GM18508 (cell line): ENCODE measurements at regions not wholly inside any gene's neighbourhood (a gene's known extent, or its start where the extent isn't known, plus 50 kb on each side); places are given as distances from the start of the nearest gene placed in this dataset.
"Not testable (repeated sequence)": the region's sequence is repeated elsewhere in the genome, so short reads cannot be mapped to it uniquely, and the experiment has no call there.

Experiments
- ATAC-seq: cut with Tn5 transposase; IDR thresholded peaks from one replicate; pipeline ENCODE4 v1.9.1; 2021; ENCODE audit warnings: moderate number of reproducible peaks; ENCODE audit not compliant: insufficient read depth, unreplicated experiment

DNA sequence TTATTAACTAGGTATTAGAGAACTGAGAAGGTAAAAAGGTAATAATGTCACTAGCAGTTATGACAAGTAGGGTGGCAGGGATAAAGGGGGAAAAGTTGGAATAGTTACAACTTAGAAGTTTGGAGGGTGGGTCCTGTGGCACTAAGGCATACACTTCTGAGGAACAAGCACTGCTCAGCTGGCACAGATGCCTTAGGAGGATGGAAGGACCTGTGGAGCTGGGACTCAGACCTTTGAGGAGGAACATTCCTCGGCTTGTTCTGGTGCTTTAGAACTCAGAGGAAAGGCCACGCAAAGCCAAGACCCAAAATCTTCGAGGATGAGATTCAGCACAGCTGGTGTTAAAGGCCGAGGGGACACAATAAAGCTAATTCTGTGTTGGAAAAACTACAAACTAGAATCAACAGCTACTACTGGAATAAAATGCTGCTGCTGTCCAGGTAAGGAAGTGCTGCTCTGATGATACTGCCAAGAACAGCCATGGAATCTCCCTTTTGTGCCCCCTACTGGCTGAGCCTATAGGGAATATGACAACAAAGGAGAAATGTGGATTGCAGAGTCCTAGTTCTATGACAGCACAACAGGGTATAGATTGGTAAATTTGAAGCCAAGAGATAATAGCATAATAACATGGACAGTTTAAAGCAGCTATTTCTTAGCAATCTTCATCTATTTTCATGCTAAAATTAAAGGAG, 126.7 kb downstream of the SLC25A46 start:
- peak; percentile 76 for ATAC-seq

DNA sequence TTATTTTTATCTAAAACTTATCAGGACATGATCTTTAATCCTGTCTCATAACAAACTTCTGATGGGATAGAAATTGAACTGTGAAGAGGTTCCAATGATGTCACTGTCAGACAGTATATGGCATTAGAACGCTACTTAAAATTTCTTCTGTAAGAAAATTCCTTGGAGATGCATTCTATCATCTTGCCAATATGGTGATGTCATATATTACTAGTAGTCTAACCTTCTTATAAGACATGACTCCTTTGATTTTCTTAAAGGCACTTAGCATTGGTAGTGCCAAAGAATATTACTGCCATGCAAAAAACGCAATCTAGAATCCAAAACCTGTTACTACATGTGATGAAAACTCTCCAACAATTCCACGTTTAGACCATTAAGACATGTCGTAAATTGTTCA, 131.1 kb downstream of the SLC25A46 start:
- ATAC-seq = no peak

DNA sequence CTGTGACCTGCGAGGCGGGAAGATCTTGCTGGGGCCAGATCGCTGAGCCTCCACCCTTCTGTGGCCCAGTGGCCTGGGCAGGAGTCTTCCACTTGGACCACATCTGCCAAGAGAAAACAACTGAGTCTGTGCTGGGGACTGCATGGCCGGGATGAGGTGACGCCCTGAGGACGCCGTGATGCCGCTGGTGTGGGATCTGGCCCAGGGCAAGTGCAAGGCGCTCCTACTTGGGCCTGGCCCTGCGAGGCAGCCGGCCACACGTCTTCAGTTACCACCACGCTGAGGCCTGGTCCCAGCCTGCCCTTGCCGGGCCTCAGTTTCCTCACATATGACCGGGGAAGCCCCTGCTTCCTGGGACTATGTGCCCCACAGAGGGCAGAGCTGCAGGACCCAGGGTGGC, 133.4 kb downstream of the SLC25A46 start:
- ATAC-seq = no peak

- ATAC-seq = no peak
Measured at GRCh38 chr5:110872963-110873362, 134.2 kb downstream of the SLC25A46 start.

- no peak for ATAC-seq
Measured at GRCh38 chr5:110873773-110874437, 135.1 kb downstream of the SLC25A46 start.

DNA sequence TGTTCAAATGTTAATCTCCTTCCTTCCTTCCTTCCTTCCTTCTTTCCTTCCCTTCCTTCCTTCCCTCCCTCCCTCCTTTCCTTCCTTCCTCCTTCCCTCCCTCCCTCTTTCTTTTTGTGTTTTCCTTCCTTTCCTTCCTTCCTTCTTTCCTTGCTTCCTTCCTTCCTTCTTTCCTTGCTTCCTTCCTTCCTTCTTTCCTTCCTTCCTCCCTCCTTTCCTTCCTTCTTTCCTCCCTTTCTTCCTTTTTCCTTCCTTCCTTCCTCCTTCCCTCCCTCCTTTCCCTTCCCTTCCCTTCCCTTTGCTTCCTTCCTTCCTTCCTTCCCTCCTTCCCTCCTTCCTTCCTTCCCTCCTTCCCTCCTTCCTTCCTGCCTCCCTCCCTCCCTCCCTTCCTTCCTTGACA, 136.3 kb downstream of the SLC25A46 start:
- not testable (repeated sequence) for ATAC-seq

- no peak for ATAC-seq
Measured at GRCh38 chr5:110878115-110878514, 139.3 kb downstream of the SLC25A46 start.

DNA sequence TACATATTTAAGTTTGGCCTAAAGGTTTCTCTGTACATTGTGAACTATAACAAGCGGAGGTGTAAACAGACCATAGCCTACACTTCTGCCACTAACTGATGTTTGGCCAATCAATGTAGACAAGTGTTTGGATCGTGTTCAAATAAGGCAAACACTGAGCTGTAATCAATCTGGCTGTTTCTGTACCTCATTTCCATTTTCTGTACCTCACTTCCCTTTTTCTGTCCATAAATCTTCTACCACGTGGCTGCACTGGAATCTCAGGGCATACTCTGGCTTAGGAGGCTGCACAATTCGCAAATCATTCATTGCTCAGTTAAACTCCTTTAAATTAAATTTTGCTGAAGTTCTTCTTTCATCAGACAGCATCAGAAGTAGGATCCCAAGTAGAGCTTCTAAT, 140.9 kb downstream of the SLC25A46 start:
- ATAC-seq = no peak

GRCh38 chr5:110880413-110880812, 141.6 kb downstream of the SLC25A46 start:
- no peak for ATAC-seq

DNA sequence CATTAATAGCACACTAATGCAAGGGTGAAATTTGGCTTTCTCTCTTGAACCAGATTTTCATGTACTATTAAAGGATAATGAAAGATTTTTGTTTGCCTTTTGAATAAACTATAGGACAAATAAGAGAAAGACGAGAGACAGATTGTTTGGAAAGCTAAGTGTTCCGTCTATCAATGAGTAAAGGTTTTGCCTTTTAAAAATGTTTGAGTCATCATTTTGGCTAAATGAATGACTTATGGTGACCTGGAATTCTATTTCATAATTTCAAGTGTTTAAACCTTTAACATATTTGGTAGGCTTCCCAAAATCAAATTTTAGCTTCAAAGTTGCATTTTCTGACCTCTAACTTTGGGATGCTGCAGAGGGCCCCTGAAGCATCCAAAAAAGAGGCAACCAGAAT, 145.2 kb downstream of the SLC25A46 start:
- ATAC-seq = no peak

DNA sequence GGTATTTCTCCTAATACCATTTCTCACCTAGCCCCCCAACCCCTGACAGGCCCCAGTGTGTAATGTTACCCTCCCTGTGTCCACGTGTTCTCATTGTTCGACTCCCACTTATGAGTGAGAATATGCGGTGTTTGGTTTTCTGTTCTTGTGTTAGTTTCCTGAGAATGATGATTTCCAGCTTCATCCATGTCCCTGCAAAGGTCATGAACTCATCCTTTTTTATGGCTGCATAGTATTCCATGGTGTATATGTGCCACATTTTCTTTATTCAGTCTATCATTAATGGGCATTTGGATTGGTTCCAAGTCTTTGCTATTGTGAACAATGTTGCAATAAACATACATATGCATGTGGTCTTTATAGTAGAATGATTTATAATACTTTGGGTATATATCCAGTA, 148.4 kb downstream of the SLC25A46 start:
- ATAC-seq = not testable (repeated sequence)

DNA sequence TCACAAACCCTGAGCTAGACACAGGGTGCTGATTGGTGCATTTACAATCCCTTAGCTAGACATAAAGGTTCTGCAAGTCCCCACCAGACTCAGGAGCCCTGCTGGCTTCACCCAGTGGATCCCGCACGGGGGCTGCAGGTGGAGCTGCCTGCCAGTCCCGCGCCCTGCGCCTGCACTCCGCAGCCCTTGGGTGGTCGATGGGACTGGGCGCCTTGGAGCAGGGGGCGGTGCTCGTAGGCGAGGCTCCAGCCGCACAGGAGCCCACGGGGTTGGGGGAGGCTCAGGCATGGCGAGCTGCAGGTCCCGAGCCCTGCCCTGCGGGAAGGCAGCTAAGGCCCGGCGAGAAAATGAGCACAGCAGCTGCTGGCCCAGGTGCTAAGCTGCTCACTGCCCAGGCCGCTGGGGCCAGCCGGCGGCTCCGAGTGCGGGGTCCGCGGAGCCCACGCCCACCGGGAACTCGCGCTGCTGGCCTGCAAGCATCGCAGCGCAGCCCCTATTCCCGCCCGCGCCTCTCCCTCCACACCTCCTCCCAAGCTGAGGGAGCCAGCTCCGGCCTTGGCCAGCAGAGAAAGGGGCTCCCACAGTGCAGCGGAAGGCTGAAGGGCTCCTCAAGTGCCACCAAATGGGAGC, 155.2 kb downstream of the SLC25A46 start:
- not testable (repeated sequence) for ATAC-seq

GRCh38 chr5:110894805-110895204, 156.0 kb downstream of the SLC25A46 start:
- no peak for ATAC-seq

DNA sequence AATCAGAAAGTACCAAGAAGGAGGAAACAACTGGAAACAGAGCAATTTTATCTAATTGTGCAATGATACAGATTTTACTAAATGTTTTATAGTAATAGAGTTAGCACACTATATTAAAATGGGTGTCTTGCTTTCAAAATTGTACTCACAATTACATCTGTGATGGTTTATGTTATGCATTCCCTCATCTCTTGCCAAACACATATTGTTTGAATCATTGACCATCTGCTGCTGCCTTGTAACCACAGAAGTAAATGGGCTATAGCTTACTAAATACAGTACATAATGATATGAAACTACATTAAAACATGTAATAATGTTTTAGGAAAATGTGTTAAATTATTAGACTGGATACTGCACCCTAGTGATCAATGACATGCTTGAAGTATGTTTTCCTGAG, 158.1 kb downstream of the SLC25A46 start:
- ATAC-seq = no peak

GRCh38 chr5:110899566-110900412, 161.0 kb downstream of the SLC25A46 start:
- ATAC-seq = peak; percentile 75

- no peak for ATAC-seq
Measured at GRCh38 chr5:110900829-110901228, 162.0 kb downstream of the SLC25A46 start.

- ATAC-seq = no peak
Measured at GRCh38 chr5:110903966-110904365, 165.2 kb downstream of the SLC25A46 start.

DNA sequence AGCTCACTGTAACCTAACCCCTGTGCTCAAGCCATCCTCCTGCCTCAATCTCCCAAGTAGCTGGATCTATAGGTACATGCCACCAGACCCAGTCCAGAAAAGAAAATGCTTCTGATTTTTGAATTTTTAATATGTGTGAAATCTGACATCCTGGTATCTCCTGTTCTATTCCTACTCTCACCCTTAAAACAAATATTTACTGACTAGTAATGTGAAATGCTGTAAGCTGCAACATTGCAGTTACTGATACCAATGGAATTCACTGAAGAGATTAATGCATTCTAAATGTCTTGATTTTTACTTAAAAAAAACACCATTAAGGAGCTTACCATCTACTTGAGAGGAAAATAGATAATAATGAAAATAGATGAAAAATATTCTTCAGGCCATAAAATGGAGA, 162.7 kb upstream of the TSLP start:
- ATAC-seq = no peak

- ATAC-seq = no peak
Measured at GRCh38 chr5:110909415-110909814, 162.1 kb upstream of the TSLP start.

DNA sequence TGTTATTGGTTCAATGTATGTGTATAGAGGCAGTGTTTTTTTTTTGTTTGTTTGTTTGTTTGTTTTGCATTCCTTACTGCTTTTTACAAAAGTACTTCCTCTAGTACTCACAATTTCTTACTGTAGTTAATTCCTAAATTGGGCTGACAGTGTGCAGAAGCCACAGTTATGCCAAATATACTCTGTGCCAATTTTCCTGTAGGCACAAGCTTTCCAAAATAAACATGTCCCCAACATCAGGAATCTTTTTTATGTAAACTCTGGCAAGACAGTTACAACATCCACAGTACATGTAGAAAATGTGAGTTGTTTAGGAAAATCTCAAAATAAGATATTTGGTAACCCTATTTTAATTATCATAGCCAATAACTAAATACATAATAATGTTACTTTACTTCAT, 161.6 kb upstream of the TSLP start:
- ATAC-seq = no peak

GRCh38 chr5:110913221-110913620, 158.3 kb upstream of the TSLP start:
- ATAC-seq = no peak
